Gastroesophageal sphincter (tissue), 4 donors: ENCODE measurements at regions not wholly inside any gene's neighbourhood (a gene's known extent, or its start where the extent isn't known, plus 50 kb on each side); places are given as distances from the start of the nearest gene placed in this dataset.

Experiments
- ATAC-seq: fragments of 150-250 bp; one replicate; pipeline ENCODE4 v1.9.1; 2016; ENCODE audit warnings: mild to moderate bottlenecking, moderate library complexity
- H3K27ac ChIP-seq, 4 donors: fragments of 200-600 bp; sonication (generic) in 3 of 4; 1 replicate in 3 of 4; 2 replicates in 1 of 4; pipeline ENCODE4 v1.5.1; 2016 to 2019
- H3K27me3 ChIP-seq: fragments of 200-600 bp; sonication (generic); one replicate; pipeline ENCODE4 v1.5.1; 2019
- H3K36me3 ChIP-seq, 2 donors: fragments of 200-600 bp; sonication (generic); one replicate each; pipeline ENCODE4 v1.5.1; 2019; ENCODE audit warnings: control low read depth in 1 of 2
- H3K4me1 ChIP-seq, 3 donors: fragments of 200-600 bp; sonication (generic); 1 replicate in 2 of 3; 2 replicates in 1 of 3; pipeline ENCODE4 v1.5.1; 2016 to 2019; ENCODE audit warnings: control low read depth in 2 of 3
- H3K4me3 ChIP-seq, 2 donors: fragments of 200-600 bp; sonication (generic); one replicate each; pipeline ENCODE4 v1.5.1; 2019; ENCODE audit warnings: mild to moderate bottlenecking in 1 of 2, moderate library complexity in 1 of 2
- H3K9me3 ChIP-seq, 3 donors: fragments of 200-600 bp; sonication (generic); one replicate each; pipeline ENCODE4 v1.5.1; 2017 to 2019; ENCODE audit warnings: control low read depth in 2 of 3
- CTCF ChIP-seq, 4 experiments: fragments of 200-600 bp in 2 of 4; fragments of 450-650 bp in 2 of 4; sonication (generic) in 1 of 4; IDR thresholded peaks; one replicate each; pipeline ENCODE4 v1.5.1; 2017 to 2019; ENCODE audit warnings: antibody characterized with exemption in 4 of 4, mild to moderate bottlenecking in 2 of 4, moderate library complexity in 2 of 4
- EP300 ChIP-seq: sonication (generic); formaldehyde crosslinking; IDR thresholded peaks from one replicate; pipeline ENCODE4 v1.6.1; 2017; ENCODE audit warnings: antibody characterized with exemption, mild to moderate bottlenecking
- POLR2A ChIP-seq, 2 donors: fragments of 450-650 bp; IDR thresholded peaks; one replicate each; pipeline ENCODE4 v1.6.1; 2017; ENCODE audit warnings: antibody characterized with exemption in 2 of 2, mild to moderate bottlenecking in 2 of 2, moderate library complexity in 1 of 2
- POLR2AphosphoS5 ChIP-seq: sonication (generic); formaldehyde crosslinking; IDR thresholded peaks from one replicate; pipeline ENCODE4 v1.6.1; 2017; ENCODE audit warnings: antibody characterized with exemption
- WGBS, 2 donors: methylation state at CpG; one replicate each; pipeline ENCODE4 v1.1.5; 2018; ENCODE audit warnings: low coverage in 1 of 2; 5-methylcytosine and 5-hydroxymethylcytosine counted together

- H3K36me3 ChIP-seq: no peaks in the 10 kb centered on the region
- ATAC-seq: no peak
Observed at GRCh38 chr14:65204056-65204455, 101.7 kb upstream of the MAX start.

GRCh38 chr14:65206078-65206447, 103.7 kb upstream of the MAX start:
- 80 to 93% methylated on average over 3 to 7 of the region's 7 CpGs for WGBS, 2 donors
- no peaks in the 10 kb centered on the region for H3K9me3 ChIP-seq
- no peaks in the 10 kb centered on the region for H3K27me3 ChIP-seq
- H3K4me1 ChIP-seq: no peaks in the 10 kb centered on the region
- no peak overlapping the region for H3K27ac ChIP-seq
- H3K36me3 ChIP-seq: no peaks in the 10 kb centered on the region
- no peak overlapping the region for H3K4me3 ChIP-seq
- no peak for ATAC-seq
- TF ChIP-seq EP300: no peak

More at GRCh38 chr14:65204056-65204455, 101.7 kb upstream of the MAX start:
- 92 to 93% methylated on average over 5 of the region's 5 CpGs for WGBS, 2 donors
- TF ChIP-seq EP300 (no peak), POLR2AphosphoS5 (no peak), CTCF (IDR thresholded peaks at IDR 0.05) (no peak)
- no peak overlapping the region for H3K27ac ChIP-seq
- H3K4me1 ChIP-seq: no peaks in the 10 kb centered on the region
- H3K9me3 ChIP-seq: no peaks in the 10 kb centered on the region
- no peak overlapping the region for H3K4me3 ChIP-seq
- H3K27me3 ChIP-seq: no peaks in the 10 kb centered on the region

GRCh38 chr14:65206448-65207096, 104.3 kb upstream of the MAX start:
- TF ChIP-seq CTCF (IDR thresholded peaks at IDR 0.05) (no peak), EP300 (no peak), POLR2AphosphoS5 (no peak), POLR2A (IDR thresholded peaks at IDR 0.05) (no peak)
- no peaks in the 10 kb centered on the region for H3K4me1 ChIP-seq
- no peak for ATAC-seq
- no peak overlapping the region for H3K4me3 ChIP-seq
- 64 to 100% methylated on average over 1 to 3 of the region's 3 CpGs for WGBS, 2 donors
- no peak overlapping the region for H3K27ac ChIP-seq
- H3K9me3 ChIP-seq: no peaks in the 10 kb centered on the region
- H3K27me3 ChIP-seq: no peaks in the 10 kb centered on the region
- H3K36me3 ChIP-seq: no peaks in the 10 kb centered on the region

GRCh38 chr14:65208548-65208947, 106.2 kb upstream of the MAX start:
- WGBS, 2 donors: 85% methylated on average over 3 of the region's 10 CpGs; no CpG with 5 or more reads in 1 of the 2 donors
- no peak for ATAC-seq
- Histone ChIP-seq H3K36me3 (no peaks in the 10 kb centered on the region), H3K27ac (no peak overlapping the region), H3K4me3 (no peak overlapping the region), H3K9me3 (no peaks in the 10 kb centered on the region), H3K27me3 (no peaks in the 10 kb centered on the region), H3K4me1 (no peaks in the 10 kb centered on the region)
- no peak for TF ChIP-seq CTCF (IDR thresholded peaks at IDR 0.05)
- no peak for TF ChIP-seq POLR2AphosphoS5
- no peak for TF ChIP-seq EP300
- TF ChIP-seq POLR2A (IDR thresholded peaks at IDR 0.05): no peak

GRCh38 chr14:65210118-65210821, 108.0 kb upstream of the MAX start:
- 75 to 76% methylated on average over 4 of the region's 4 CpGs for WGBS, 2 donors
- no peaks in the 10 kb centered on the region for H3K27me3 ChIP-seq
- no peak for ATAC-seq
- no peaks in the 10 kb centered on the region for H3K9me3 ChIP-seq
- H3K27ac ChIP-seq: no peak overlapping the region
- no peaks in the 10 kb centered on the region for H3K36me3 ChIP-seq
- no peaks in the 10 kb centered on the region for H3K4me1 ChIP-seq
- no peak overlapping the region for H3K4me3 ChIP-seq
- TF ChIP-seq CTCF (IDR thresholded peaks at IDR 0.05): no peak
- TF ChIP-seq EP300: no peak
- no peak for TF ChIP-seq POLR2AphosphoS5
- TF ChIP-seq POLR2A (IDR thresholded peaks at IDR 0.05): no peak
